AG04449 (cell line): ENCODE measurements at regions not wholly inside any gene's neighbourhood (a gene's known extent, or its start where the extent isn't known, plus 50 kb on each side); places are given as distances from the start of the nearest gene placed in this dataset.

ENCODE experiments used
- CTCF ChIA-PET: fragments of 350-600 bp; formaldehyde crosslinking; extraction: SDS; loops from one replicate; lab custom pipeline; 2021; ENCODE audit warnings: antibody characterized with exemption; lab: Yijun Ruan, JAX
- POLR2A ChIA-PET: fragments of 400-600, 350-600 bp; formaldehyde crosslinking; extraction: SDS; loops from one replicate; lab custom pipeline; 2020; ENCODE audit warnings: antibody characterized with exemption, inconsistent platforms; lab: Yijun Ruan, JAX
- DNase-seq: peaks from one replicate; pipeline ENCODE4 v3.0.0-alpha.2; 2010; ENCODE audit warnings: low read depth, low spot score
- H3K4me3 ChIP-seq: 2 replicates; pipeline ENCODE4 v1.5.1; 2011; ENCODE audit warnings: low read depth, mild to moderate bottlenecking, control low read depth, low read length
- CTCF ChIP-seq: IDR thresholded peaks from one replicate; pipeline ENCODE4 v1.5.1; 2011; ENCODE audit warnings: mild to moderate bottlenecking, moderate library complexity, low read length, control low read depth, inconsistent platforms; ENCODE audit not compliant: insufficient read depth; ENCODE audit errors: missing control alignments

DNA sequence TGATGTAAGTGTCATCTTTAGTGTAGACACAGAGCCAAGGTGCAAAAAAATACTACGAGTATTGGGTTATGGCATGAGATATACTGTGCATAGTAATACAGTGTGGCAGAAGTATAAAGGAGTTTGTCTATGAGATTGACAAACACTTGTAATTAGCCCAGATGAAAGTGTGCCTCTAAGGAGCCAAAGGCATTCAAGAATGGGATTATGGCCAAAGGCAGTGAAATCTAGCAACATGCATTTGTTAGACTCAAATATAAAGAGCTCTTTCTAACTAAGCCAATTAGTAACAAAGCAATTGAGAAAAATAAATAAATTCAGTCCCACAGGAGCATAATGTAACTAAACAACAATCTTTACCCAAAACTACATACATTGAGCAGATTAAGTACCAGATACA lies 1761.8 kb downstream of the SUCLG1 start:
- no peak for DNase-seq
- H3K4me3 ChIP-seq = no peak overlapping the region
- ChIA-PET CTCF (interaction anchor here (1.1 kb wide), 1 partner anchor 13 kb away, joined by 3 read pairs; no protein-coding TSS in a partner anchor), POLR2A (no interaction called here)
- TF ChIP-seq CTCF = no peak

DNA sequence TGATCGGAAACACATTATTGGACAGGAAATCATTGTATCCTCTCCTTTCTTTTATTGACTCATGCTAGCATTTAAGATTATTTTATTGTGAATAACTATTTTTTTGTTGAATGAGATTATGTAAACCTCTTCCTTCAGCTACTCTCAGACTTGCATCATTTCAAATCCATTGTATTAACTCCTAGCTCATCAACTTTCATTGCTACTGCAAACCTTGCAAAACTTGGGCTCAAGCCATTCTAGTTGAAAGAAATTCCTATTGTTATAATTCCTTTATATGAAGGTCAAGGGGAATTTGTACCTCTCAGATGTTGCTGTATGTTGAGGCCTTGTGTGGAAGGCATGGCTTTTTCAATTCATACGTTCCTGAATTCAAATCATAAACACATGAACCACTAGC lies 1764.6 kb downstream of the SUCLG1 start:
- POLR2A ChIA-PET = interaction anchor here (0.6 kb wide), 1 partner anchor 410 kb away, joined by 3 read pairs; no protein-coding TSS in a partner anchor
- no peak for TF ChIP-seq CTCF
- CTCF ChIA-PET = no interaction called here
- DNase-seq = no peak
- H3K4me3 ChIP-seq = no peak overlapping the region

DNA sequence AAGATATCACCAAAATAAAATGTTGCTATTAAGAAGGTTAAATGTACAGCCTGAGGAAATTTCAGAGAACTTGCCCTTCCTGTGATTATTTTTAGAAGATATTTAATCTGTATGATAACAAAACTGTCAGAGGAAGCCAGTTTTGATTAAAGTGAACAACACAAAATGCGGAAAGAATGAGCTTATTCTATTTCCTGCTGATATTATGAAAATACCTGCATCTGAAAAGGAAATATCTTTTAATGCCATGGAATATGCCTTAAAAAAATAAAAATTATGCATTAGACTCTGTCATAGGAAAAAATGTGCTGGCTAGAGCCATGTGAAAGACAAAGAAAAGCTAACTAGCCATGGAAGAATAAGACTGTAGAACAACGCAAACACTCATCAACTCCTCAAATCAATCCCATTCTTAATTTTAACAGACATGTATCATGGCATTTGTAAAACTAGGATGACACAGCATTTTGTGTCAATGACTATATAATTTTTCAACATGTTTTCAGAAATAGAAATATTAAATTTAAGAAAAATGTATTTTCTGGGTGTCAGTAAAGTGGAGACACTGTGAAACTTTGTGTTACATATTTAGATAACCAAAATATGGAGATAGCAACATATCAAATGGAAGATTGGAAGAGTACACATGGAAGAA lies 1768.2 kb downstream of the SUCLG1 start:
- POLR2A ChIA-PET = no interaction called here
- no peak overlapping the region for H3K4me3 ChIP-seq
- CTCF ChIA-PET = no interaction called here
- no peak for DNase-seq
- no peak for TF ChIP-seq CTCF

DNA sequence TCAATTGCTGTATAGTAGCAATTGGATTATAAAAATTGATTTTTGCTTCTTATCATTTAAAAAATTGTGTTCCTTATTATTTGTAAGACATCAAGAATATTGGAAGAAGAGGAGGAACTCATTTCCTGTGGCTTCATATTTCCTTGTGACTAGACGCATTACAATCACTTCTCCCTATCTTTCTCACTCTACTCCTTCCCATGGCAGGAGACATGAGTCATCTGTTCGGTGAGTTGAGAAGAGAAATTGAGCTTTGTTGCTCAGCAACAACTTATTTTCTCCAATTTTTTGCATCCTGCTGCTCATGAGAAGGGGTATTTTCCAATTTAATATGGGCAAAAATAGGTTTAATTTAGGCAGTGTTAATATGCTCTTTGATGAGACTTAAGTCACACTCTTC lies 1783.9 kb downstream of the SUCLG1 start:
- H3K4me3 ChIP-seq = no peak overlapping the region
- no peak for TF ChIP-seq CTCF
- DNase-seq = no peak
- ChIA-PET POLR2A (no interaction called here), CTCF (no interaction called here)

GRCh38 chr2:82674652-82675051 lies 1784.4 kb downstream of the SUCLG1 start:
- no peak for DNase-seq
- TF ChIP-seq CTCF = no peak
- H3K4me3 ChIP-seq = no peak overlapping the region
- POLR2A ChIA-PET = no interaction called here
- CTCF ChIA-PET = no interaction called here

- POLR2A ChIA-PET = no interaction called here
These were observed 1791.6 kb downstream of the SUCLG1 start for GRCh38 chr2:82667491-82667890.

More at GRCh38 chr2:82667491-82667890, 1791.6 kb downstream of the SUCLG1 start:
- no peak for TF ChIP-seq CTCF
- CTCF ChIA-PET = no interaction called here
- no peak for DNase-seq
- H3K4me3 ChIP-seq = no peak overlapping the region
